IMR-90 (cell line): ENCODE measurements at regions not wholly inside any gene's neighbourhood (a gene's known extent, or its start where the extent isn't known, plus 50 kb on each side); places are given as distances from the start of the nearest gene placed in this dataset.
"Not testable (repeated sequence)": the region's sequence is repeated elsewhere in the genome, so short reads cannot be mapped to it uniquely, and the experiment has no call there.

Source experiments
- CTCF ChIP-seq: conservative IDR thresholded peaks from 2 replicates; pipeline ENCODE4 v1.5.1; 2012; ENCODE audit warnings: mild to moderate bottlenecking, low read depth, low read length, improper control_type of control experiment
- FOS ChIP-seq: fragments of 150-350 bp; IDR thresholded peaks from 2 replicates; pipeline ENCODE4 v1.6.1; 2016; ENCODE audit warnings: low read depth, low read length

GRCh38 chr16:33628895-33629294, 169.5 kb downstream of the TP53TG3F start:
- TF ChIP-seq FOS, CTCF: not testable (repeated sequence)
